Stimulated activated CD4-positive, alpha-beta T cell treated with anti-CD3 and anti-CD28 coated beads, TNF-alpha, amount 100 ng/mL, for 24 hours (primary cell): ENCODE measurements at regions not wholly inside any gene's neighbourhood (a gene's known extent, or its start where the extent isn't known, plus 50 kb on each side); places are given as distances from the start of the nearest gene placed in this dataset.
"Not testable (repeated sequence)": the region's sequence is repeated elsewhere in the genome, so short reads cannot be mapped to it uniquely, and the experiment has no call there.

ENCODE experiments used
- DNase-seq, 3 experiments: peaks; one replicate each; pipeline ENCODE4 v3.0.0-alpha.2; 2020; ENCODE audit warnings: low read depth in 3 of 3

DNA sequence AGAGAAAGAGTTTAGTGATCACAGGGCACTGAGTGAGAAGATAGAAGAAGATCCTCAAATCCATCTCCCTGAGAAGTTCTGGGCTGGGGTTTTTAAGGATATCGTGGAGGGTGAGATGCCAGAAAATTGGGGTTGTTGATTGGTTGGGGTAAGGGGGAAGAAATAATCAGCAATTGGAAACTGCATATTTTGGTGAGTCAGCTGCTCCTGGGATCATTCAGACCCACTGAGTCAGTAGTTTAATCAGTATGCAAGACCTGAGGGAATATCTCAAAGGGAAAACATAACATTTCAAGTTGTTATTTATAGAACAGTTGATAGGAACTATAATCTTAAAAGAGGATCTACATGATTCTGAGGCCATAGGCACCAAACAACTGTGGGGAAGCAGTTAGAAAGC is 183.4 kb downstream of the FCRL5 start:
- not testable (repeated sequence) for DNase-seq

DNA sequence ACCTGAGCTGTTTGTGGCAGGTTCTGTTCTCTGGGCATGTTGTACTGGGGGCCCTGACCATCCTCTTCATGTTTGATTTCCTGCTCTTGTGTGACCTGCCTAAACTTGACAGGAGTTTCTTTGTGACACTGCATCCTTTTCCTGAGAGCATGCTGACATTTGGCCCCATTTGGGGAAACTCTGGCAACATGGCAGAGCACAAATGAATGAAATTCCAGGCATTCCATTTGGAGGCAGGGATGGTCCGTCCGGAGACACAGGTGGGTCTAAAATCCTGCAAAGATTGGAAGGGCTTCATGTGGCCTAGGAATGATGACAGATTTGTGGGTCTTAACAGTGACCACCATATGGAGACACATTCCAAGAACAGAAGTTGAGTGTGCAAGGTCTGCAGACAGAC is 184.0 kb downstream of the FCRL5 start:
- no peak for DNase-seq

DNA sequence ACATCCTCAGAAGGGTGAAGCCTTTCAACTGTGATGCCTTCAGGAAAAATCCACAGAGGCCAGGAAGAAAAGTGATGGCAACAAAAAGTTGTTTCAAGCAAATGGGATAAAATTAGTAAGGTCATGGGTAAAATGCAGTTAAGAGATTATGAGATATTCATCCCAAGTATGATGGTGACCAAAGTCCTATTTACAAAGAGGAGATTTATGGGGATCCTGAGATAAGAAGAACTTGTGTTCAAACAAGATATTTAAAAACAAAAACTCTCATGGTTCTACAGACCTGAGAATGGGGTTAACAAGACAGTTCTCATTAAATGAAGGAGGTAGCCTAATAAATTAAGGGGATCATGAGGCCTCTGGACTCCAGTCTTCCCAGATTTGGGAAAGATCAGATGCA is 184.4 kb downstream of the FCRL5 start:
- DNase-seq: no peak

DNA sequence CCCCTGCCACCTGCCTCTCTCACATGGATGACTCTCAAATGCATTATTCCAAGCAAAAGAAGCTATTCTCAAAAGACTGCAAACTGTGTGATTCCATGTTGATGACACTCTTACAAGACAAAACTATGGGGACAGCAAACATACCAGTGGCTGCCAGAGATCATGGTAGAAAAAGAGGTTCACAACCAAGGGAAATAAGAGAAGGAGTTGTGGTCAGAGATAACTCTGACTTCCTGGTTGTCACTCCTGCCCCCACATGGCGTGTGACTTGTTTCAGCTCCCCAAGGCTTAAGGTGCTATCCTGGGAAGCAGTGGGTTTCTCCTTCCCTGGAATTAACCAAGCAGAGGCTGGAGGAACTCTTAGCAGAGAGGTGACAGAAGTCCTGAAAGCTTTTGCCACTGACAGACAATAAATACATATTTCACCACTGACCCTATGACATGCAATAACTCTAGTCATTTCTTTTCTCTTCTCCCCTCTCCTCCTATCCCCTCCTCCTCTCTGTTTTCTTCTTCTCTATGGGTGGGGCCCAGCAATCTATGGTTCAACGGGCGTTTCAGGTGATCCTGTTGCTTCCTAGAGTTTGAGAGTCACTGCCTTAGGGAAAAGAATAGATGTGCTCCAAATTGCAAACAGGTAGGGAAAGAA is 185.1 kb downstream of the FCRL5 start:
- no peak for DNase-seq

DNA sequence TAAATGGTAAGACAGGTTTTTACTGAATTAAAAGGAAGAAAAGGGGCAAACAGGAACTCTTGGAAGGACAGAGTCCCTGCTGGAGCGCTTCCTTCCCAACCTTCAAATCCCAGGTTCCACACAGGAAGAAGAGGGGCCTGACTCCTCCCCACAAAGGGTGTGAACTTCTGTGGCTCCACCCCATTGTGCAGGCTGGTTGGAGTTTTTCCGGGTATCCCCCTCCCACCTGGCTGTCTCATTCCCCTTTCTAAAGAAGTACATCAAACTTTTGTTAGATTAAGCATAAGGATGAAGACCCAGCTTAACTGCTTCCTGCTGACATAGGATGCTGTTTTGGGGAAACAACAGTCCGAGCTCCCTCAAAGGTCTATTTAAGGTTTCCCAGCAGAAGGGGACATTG is 187.7 kb downstream of the FCRL5 start:
- no peak for DNase-seq

DNA sequence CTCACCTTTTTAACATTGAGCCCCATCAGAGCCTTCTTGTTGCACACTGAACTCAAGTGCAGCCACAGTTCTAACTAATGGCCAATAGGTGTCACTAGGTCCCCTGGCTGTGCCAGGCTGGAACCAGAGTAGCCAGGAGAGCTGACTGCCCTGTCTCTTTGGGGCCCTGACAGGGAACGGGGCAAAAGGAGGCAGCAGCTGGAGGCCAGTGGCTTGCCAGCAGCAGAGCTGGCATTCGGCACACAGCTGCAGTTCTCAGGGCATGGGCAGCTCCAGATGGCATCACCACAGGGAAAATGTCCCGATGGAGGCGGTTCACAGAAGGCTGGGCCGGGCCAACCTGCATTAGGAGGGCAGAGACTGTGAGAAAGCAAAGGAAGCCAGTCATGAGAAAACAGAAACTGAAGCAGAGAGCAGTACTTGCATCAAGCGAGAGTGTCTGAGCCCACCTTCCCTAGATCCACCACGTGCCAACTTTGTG is 188.6 kb downstream of the FCRL5 start:
- DNase-seq: no peak

DNA sequence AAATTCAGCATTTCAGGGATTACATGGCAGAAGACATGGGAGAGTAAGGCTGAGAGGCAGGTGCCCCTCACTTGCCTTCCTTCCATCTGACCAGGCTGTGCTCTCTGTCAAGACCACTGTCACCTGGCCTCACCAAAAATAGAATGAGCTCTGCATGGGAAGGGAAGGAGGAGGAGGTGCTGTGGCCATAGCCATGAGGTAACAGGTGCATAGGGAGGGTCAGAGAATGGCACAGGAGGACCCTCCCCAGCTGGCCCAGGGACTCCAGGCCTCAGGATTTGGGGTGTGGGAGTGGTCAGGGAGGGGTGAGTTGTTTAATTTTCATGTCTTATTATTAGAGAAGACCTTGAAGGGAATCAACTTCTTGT is 192.3 kb downstream of the FCRL5 start:
- DNase-seq: no peak

DNA sequence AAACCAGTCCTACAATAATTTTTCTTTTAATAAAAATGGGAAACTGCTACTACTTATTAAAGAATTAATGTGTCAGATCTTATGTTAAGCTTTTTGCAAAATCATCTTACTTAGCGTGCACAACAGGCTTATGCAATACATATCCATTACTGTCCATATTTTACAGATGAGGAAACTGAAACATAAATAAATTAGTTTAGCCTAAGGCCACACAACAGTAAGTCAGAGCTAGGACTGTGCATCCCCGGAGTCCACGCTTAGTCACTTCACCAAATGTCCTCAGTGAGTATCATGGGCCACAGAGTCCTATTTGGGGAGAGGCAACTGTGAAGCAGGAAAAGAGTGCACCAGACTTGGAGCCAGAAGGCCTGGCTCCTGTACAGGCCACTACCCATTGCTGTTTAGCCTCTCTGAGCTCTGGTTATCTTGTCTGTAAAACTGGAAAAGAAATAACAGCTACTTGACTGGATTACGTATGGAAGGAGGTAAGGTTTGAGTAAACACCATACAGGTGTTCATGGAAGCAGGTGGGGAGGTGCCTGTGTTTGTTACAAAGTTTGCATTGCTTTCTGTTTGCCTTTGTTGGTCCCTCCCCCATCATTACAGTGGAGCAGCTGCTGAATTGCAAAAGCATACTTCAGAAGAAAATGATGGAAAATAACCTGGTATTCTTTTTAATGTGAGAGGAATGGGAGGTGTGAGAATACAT is 192.8 kb downstream of the FCRL5 start:
- DNase-seq: no peak

DNA sequence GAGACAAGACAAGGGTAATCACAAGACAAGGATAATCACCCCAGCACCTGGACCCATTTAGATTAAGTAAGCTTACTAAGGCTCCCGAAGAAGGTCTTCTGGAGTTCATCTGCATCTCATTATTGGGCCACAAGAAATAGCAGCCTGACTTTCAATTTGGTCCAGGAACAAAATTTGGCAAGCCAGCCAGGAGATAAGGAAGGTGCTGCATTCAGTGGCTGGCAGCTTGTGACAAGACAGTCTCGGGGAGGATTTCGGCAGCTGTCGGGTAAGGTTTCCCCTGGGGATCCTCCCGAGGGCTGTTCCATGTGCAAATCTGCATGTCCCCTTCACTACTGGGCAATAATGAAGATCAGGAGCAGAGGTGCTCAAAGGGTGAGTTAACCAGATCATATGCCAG is 195.2 kb downstream of the FCRL5 start:
- DNase-seq: no peak

DNA sequence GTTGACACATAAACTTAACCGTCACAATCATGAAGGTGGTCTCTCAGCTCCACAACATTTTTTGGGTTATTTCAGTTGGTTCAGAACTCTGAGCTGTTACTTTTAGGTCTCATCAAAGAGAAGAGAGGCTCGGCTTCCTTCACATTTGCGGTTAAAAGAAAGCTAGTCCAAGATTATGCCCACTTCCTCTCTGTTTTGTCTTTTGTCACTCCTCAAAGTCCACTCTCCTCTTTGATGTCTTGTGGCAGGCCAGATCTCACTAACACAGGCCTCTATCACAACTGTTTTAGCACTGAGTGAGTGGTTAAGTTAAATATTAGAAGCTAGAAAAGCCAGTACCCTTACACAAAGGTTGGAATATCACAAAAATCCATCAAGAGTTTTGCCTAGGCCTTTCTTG is 195.7 kb downstream of the FCRL5 start:
- no peak for DNase-seq

DNA sequence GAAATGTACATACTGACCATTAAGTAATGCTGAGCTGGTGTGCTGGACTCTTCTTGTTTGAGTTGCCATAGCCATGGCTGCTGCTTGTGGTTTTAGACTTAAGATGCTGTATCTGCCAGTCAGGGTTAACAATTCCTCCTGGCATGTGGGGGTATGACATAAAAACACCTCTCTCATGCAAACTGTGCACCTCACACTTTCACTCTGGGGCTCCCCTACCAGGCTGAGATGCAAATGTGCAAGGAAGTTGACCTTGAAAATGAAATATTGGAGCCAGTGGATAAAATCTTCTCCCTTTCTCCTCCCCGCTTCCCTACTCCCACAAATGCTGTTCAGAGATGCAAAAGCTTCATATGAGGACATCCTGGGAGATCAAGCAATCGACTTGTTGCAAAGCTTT is 198.8 kb downstream of the FCRL5 start:
- DNase-seq: no peak

DNA sequence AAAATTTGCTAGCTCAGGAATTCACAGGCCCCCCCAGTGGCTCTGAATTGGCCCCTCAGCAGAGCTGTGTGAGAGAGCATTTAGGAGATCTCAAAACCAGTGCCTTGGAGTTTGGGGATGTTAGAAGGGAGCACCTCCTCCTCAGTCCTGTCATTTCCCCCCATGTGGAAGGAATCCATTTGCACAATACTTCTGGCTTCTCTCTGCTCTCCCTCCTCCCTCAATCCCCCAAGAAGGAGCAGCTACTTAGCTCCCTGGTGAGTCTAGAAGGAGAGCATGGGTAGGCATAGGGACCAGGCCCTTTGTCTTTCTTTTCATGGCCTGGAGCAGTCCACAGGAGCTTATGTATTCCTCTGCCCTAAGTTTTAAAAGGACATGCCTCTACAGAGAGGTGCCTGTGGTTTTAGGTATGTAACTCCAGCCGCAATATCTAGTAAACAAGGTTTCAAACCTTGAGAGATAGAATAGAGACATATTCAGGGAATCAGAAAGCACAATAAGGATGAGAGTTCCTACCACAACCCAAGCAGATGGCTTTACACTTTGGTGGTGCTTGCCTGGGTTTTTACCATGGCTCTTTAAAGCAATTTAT is 199.4 kb downstream of the FCRL5 start:
- DNase-seq: no peak

DNA sequence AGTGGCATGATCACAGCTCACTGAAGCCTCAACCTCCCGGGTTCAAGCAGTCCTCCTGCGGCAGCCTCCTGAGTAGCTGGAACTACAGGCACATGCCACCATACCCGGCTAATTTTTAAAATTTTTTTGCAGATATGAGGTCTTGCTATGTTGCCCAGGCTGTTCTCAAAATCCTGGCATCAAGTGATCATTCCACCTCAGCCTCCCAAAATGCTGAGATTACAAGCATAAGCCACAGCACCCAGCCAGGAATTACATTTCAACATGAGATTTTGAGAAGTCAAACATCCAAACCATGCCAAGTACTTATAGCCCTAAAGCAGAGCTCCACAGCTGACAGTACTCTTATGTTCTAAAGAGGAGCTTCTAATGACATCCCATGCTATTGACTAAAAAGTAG is 200.1 kb downstream of the FCRL5 start:
- no peak for DNase-seq

DNA sequence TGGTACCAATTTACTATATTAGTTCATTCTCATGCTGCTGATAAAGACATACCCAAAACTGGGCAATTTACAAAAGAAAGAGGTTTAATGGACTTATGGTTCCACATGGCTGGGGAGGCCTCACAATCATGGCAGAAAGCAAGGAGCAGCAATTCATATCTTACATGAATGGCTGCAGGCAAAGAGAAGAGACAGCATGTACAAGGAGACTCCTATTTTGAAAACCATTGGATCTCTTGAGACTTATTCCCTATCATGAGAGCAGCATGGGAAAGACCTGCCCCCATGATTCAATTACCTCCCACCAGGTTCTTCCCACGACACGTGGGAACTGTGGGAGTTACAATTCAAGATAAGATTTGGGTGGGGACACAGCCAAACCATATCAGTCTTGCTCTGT is 200.5 kb downstream of the FCRL5 start:
- not testable (repeated sequence) for DNase-seq

DNA sequence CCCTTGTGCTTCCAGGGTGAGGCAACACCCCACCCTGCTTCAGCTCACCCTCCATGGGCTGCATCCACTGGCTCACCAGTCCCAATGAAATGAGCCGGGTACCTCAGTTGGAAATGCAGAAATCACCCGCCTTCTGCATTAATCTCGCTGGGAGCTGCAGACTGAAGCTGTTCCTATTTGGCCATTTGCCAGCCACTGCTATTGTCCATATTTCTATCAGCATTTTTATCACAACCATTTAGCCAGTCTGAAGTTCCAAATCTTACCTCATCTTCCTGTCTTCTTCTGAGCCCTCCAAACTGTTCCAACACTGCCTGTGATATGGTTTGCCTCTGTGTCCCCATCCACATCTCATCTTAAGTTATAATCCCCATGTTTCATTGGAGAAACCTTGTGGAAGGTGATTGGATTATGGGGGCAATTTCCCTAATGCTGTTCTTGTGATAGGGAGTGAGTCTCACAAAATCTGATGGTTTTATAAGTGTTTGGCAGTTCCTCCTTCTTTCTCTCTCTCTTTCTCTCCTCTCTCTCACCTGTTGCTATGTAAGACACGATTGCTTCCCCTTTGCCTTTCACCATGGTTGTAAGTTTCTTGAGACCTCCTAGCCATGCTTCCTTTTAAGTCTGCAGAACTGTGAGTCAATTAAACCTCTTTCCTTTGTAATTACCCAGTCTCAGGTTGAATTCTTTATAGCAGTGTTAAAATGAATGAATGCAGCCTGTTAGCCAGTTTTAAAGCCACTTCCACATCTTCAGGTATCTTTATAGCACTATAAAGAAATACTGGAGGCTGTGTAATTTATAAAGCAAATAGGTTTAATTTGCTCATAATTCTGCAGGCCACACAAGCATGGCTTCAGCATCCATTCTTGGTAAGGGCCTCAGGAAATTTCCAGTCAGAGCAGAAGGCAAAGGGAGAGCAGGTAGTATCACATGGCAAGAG is 203.5 kb downstream of the FCRL5 start:
- DNase-seq: no peak

DNA sequence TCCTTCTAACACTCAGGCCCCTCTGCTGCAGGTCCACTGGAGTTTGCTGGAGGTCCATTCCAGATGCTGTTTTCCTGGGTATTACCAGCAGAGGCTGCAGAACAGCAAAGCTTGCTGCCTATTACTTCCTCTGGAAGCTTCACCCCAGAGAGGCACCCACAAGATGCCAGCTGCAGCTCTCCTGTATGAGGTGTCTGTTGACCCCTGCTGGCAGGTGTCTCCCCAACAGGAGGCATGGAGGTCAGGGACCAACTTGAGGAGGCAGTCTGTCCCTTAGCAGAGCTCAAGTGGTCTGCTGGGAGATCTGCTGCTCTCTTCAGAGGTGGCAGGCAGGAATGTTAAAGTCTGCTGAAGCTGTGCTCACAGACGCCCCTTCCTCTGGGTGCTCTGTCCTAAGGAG is 204.8 kb downstream of the FCRL5 start:
- DNase-seq: no peak

DNA sequence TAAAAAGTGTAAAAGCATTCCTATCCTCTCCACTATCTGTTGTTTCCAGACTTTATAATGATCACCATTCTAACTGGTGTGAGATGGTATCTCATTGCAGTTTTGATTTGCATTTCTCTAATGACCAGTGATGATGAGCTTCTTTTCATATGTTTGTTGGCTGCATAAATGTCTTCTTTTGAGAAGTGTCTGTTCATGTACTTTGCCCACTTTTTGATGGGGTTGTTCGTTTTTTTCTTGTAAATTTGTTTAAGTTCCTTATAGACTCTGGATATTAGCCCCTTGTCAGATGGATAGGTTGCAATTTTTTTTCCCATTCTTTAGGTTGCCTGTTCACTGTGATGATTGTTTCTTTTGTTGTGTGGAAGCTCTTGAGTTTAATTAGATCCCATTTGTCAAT is 199.6 kb upstream of the ETV3 start:
- DNase-seq: not testable (repeated sequence)

DNA sequence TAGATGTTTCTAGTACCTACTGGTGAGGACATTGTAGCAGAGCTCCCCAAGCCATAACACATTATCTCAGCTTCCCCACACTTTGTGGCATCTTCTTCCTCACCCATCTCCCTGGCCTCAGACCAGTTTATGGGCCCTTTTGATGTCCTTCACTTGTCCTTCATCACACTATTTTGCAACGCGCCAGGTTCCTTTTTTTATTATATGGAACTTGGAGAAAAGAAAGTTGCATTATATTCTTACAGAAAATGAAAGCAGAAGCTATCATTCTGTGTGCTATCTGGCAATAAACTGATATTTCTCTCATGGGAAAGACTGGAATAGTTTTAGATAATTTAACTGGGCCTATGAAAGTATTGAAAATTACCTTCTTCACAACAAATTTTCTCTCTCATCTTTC is 196.9 kb upstream of the ETV3 start:
- no peak for DNase-seq

DNA sequence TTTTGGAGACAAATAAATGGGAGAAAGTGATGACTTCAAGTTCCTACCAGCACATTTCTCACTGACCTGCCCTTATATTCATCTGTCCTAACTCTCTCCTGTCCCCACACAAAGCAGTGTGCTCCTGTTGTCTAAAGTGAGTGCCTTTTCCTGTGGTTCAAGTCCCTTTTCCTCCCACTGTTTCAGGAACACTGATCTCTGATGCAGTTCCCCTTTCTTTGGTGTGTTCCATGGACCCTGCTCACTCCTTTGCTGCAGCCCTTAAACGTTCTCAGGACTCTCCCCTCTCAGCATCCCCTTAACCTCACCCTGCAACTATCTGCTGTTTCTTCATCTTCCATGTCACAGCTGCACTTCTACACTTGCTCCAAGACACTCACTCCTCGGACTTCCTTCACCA is 195.8 kb upstream of the ETV3 start:
- DNase-seq: no peak

DNA sequence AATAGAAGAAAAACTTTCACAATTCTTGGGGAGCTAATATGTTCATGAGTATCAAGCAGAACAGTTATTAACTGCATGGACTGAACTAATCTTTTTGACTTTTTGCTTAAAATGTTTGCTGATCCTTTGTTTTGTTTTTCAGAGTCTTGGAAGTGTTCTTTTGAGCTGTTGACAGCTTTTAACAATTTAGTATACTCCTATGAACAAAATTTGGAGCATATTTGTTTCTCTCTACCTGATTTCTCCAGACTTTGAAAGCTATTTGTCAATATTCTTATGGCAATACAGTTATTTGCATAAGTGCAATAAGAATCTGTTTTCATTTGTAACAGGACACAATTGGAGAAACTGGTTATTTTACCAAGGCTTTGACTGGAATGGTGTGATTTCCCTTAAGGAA is 192.0 kb upstream of the ETV3 start:
- DNase-seq: not testable (repeated sequence)

DNA sequence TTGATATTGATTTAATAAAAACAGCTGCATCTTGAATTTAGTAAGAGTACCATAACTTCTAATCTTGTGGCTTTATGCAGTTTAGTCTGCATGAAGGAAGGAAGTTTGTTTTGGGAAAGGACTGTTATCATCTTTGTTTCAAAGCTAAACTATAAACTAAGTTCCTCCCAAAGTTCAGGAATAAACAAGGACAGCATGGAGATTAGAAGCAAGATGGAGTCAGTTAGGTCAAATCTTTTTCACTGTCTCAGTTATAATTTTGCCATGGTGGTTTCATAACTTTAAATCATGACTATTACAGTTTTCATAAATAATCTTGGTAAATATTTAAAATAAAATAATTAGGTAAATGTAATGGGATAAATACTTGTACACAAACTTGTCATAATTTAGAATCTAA is 189.9 kb upstream of the ETV3 start:
- not testable (repeated sequence) for DNase-seq

DNA sequence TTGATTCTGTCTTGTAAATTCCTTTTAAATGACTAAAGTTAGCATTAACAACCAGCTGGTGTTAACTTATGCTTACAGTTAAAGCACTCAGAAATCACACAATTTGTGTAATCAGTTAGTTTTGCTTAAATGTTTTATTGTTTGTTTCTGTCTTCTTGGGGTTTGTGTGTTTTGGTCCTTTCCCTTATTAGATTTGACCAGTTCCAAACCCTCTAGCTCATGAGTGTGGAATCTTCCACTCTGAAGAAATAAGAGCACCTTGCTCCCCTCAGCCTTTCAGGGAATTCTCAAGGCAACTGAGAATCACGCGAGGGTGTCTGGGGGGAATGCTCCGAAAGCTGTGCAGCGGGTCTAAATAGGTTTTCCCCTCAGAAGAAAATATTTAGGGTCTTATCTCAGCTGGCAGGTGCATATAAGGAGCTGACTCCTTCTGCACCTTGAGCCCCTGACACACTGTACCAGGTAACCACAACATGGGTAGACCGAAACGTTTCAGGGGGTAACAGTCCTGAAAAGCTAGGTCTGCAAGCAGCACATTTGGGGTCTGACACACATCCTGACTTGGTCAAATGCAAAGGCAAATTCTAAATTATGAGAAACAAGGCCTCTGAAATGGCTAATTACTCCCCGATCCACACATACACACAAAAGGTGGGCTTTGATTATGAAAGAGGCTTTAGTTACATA is 188.1 kb upstream of the ETV3 start:
- no peak for DNase-seq
